HG03135 (cell line): ENCODE measurements at regions not wholly inside any gene's neighbourhood (a gene's known extent, or its start where the extent isn't known, plus 50 kb on each side); places are given as distances from the start of the nearest gene placed in this dataset.

ENCODE experiments used
- ATAC-seq: cut with Tn5 transposase; IDR thresholded peaks from one replicate; pipeline ENCODE4 v1.9.1; 2021; ENCODE audit warnings: mild to moderate bottlenecking, moderate library complexity; ENCODE audit not compliant: unreplicated experiment

- ATAC-seq: no peak
Measured at GRCh38 chr1:217315346-217315745, 315.5 kb downstream of the GPATCH2 start.

DNA sequence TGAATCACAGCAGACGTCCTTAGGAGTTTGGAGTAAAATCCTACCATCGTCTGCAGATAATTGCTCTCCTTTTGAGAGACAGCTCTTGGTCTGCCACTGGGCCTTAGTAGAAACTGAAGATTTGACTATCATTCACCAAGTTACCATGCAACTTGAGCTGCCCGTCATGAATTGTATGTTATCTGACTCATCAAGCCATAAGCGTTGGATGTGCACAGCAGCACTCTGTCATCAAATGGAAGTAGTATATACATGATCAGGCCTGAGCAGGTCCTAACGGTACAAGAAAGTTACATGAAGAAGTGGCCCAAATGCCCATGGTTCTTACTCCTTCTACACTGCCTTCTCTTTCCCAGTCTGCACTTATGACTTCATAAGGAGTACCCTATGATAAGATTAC, 317.8 kb downstream of the GPATCH2 start:
- ATAC-seq: no peak

DNA sequence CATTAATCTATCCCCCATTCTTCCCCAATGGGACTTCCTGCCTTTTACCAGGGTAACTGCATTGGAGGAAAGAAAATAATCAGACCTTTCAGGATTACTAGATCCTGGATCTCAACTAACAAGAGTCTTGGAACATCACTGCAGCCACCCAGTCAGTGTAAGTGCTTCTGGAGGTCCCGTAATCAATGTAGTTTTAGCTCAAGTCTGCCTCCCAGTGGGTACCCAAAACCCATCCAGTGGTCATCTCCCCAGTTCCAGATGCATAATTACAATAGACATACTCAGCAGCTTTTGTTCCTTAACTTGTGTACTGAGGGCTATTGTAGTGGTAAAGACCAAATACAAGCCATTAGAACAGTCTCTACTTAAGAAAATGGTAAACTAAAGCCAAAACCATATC, 319.1 kb downstream of the GPATCH2 start:
- no peak for ATAC-seq

DNA sequence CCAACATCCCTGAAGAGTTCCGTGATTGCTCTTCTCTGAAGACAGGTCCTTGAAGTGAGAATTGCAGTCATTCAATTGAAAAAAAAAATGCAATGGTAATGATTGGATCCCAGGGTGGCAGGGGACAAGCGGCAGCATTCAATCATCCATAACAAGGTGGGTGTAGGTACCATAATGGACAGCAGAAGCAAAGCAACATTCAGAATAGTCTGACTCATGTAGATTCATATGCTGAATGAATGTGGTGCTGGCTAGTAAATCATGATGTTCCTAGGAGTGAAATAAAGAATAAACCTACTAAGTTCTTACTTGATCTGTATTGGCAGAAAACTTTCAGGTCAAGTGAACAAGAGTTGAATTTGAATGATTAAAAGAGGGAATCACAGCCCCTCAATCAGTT, 319.6 kb downstream of the GPATCH2 start:
- ATAC-seq: no peak

DNA sequence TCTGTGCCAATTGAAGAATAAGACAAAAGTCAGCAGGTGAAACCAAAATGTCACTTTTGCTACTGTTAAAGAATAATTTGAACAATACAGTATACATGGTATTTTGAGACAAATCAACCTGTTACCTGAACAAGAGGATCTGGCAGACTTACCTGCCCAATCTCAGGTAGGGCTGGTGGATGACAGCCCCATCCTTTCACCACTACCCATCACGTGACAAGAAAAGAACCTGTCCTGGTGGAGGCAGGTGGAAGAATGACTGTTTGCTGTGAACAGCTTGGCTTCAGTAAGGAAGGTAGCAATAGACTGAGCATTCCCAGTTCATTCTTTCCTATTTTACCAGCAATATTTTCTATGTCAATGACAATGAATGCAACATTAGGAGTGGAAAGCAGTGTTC, 349.6 kb downstream of the GPATCH2 start:
- no peak for ATAC-seq

- no peak for ATAC-seq
Measured at GRCh38 chr1:217275655-217276398, 355.1 kb downstream of the GPATCH2 start.

- ATAC-seq: no peak
Measured at GRCh38 chr1:217274927-217275654, 355.8 kb downstream of the GPATCH2 start.

GRCh38 chr1:217274416-217274815, 356.5 kb downstream of the GPATCH2 start:
- ATAC-seq: no peak

DNA sequence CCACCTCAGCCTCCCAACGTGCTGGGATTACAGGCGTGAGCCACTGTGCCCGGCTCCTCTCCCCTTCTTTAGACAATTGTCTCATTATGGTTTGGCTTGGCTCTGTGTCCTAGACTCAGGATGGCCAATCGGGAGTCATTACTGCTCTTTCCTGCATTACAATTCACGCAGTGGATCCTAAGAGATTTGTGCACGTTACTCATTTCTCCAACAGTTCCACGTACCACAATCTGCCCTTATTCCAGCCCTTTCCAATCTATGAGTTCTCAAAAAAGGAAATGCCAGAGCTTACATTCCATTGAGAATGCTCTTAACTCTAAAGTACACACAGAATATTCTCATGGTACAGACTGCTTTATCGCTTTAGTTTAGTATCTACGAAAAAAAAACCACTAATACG, 357.0 kb downstream of the GPATCH2 start:
- ATAC-seq: no peak

GRCh38 chr1:217272385-217272784, 358.5 kb downstream of the GPATCH2 start:
- ATAC-seq: no peak

- no peak for ATAC-seq
Measured at GRCh38 chr1:217270101-217270500, 360.8 kb downstream of the GPATCH2 start.

DNA sequence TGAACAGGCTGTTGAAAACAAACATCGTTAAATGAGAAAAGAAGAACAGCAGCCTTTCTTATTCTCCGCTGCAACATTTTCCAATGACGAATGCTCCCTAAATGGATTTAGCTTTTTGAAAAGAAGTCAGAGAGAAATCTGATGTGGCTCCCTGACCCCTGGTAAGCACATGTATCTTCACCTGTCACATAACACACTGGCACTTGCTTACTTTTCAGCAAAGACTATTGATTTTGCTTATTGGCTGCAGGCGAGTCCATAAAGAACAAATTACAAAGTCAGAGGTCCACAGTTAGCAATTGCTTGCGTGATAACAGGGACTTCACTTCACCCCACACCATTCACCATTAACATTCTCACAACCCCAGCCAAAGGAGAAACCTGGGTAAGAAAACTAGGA, 362.8 kb downstream of the GPATCH2 start:
- no peak for ATAC-seq

DNA sequence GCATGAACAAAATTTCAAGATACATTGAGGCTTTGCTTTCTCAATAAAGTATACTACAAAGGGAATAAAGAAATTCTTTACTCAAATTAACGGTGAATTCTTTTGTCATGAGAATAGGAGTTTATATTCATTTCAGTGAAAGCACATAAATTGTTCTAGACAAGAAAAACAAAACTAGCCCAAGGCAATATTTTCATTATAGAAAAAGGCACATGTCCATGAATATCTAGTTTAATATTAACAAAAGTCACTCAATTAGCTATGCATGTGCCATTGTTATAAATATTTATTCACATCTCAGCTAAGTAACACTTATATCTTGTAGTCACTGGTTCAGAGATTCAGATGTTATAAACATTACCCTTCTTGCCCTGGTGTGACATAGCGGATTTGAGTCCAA, 369.3 kb downstream of the GPATCH2 start:
- ATAC-seq: no peak

- no peak for ATAC-seq
Measured at GRCh38 chr1:217260676-217261075, 370.2 kb downstream of the GPATCH2 start.

DNA sequence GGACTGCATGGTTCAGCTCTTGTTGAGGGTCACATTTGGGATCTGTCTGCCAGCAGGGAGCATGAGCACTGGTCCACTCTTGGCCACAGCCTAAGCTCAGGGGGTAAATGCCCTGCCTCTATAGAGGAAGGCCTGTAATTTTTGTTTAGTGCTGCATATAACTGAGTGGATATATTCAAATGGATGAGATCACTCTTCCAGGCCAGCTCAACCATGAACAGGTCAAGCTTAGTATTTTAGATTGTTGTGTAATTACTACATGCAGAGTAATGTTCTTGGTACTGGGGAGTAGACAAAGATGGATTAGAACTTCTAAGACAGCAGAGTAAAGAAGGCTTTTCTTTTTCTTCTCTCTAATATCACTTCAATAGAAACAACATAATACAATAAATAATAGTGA, 376.9 kb downstream of the GPATCH2 start:
- ATAC-seq: no peak

GRCh38 chr1:217253351-217253750, 377.5 kb downstream of the GPATCH2 start:
- no peak for ATAC-seq

DNA sequence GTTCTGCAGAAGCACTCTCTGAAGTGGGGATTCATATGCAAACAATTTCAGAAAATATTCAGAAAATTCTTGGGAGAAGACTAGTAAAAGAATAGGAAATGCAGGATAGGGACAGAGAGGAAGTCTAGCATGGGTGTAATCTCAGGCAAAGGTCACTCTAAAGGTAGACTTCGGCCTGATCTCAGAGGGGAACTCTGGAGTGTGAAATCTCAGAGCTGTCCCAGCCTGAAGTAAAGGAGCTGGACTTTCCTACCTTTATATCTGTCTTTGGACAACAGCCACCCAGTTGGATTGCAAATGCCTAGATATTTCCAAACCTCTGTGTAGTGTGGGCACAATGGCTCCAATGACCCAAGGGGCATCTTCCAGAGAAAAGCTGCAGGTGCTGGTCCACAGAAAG, 379.8 kb downstream of the GPATCH2 start:
- ATAC-seq: no peak

- ATAC-seq: no peak
Measured at GRCh38 chr1:217249857-217250256, 381.0 kb downstream of the GPATCH2 start.

GRCh38 chr1:217244971-217245370, 385.9 kb downstream of the GPATCH2 start:
- ATAC-seq: no peak

DNA sequence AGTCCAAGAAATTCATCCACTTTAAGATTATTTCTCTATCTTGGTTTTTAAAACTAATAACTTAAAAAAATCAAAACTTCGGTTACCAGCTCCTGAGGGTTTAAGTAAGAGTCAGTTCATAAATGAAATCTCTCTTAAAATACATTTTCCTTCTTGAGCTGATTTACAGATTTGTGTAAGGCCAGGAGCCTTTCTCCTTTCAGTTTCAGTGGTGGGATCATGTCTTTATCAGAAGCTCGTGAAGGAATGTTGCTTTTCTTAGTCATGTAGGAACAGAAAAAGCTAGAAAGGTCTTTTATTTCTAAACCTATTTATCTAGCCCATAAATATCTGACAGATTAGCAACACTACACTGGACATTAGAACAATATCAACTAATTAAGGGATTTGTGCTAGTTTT, 390.2 kb downstream of the GPATCH2 start:
- ATAC-seq: no peak

DNA sequence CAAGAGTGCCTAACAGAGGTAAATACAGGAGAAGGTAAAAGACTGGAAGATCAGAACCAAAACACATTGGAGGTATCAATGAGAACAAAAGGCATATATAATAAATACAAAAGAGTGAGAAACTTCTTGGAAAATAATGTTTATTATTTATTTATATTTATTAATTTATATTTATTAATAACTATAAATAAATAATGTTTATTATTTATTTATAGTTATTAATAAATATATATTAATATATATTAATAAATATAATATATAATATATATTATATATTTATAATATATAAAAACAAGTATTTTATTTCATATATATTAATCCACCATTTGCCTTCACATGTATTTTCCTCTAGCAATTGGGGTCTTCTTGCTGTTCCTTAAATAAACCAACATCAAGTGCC, 391.9 kb downstream of the GPATCH2 start:
- no peak for ATAC-seq

GRCh38 chr1:217230412-217230811, 400.5 kb downstream of the GPATCH2 start:
- no peak for ATAC-seq

- ATAC-seq: no peak
Measured at GRCh38 chr1:217228689-217229088, 402.2 kb downstream of the GPATCH2 start.
